Adrenal gland (tissue), 5 donors: ENCODE measurements at regions not wholly inside any gene's neighbourhood (a gene's known extent, or its start where the extent isn't known, plus 50 kb on each side); places are given as distances from the start of the nearest gene placed in this dataset.

Source experiments
- POLR2A ChIP-seq, 2 donors: fragments of 450-650 bp; IDR thresholded peaks; one replicate each; pipeline ENCODE4 v1.6.1; 2017; ENCODE audit warnings: antibody characterized with exemption in 2 of 2, mild to moderate bottlenecking in 2 of 2, moderate library complexity in 1 of 2
- TF ChIP-seq, protein P1 (sequence below), 6 experiments: fragments of 450-650 bp in 4 of 6; fragments of 200-600 bp in 2 of 6; sonication (generic) in 1 of 6; IDR thresholded peaks; 1 replicate in 5 of 6; 2 replicates in 1 of 6; pipeline versions ENCODE4 v1.5.1 to v1.8.0; 2016 to 2021; ENCODE audit warnings: antibody characterized with exemption in 6 of 6, mild to moderate bottlenecking in 2 of 6, moderate library complexity in 1 of 6
- donor health status: DM: no; HTN: no; CAD: no.

GRCh38 chr9:84466580-84467285 lies 126.2 kb upstream of the SLC28A3 start:
- TF ChIP-seq, protein P1, sequence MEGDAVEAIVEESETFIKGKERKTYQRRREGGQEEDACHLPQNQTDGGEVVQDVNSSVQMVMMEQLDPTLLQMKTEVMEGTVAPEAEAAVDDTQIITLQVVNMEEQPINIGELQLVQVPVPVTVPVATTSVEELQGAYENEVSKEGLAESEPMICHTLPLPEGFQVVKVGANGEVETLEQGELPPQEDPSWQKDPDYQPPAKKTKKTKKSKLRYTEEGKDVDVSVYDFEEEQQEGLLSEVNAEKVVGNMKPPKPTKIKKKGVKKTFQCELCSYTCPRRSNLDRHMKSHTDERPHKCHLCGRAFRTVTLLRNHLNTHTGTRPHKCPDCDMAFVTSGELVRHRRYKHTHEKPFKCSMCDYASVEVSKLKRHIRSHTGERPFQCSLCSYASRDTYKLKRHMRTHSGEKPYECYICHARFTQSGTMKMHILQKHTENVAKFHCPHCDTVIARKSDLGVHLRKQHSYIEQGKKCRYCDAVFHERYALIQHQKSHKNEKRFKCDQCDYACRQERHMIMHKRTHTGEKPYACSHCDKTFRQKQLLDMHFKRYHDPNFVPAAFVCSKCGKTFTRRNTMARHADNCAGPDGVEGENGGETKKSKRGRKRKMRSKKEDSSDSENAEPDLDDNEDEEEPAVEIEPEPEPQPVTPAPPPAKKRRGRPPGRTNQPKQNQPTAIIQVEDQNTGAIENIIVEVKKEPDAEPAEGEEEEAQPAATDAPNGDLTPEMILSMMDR (IDR thresholded peaks at IDR 0.05): no peak
- no peak for TF ChIP-seq POLR2A (IDR thresholded peaks at IDR 0.05)
